ENCODE measurements at regions not wholly inside any gene's neighbourhood (a gene's known extent, or its start where the extent isn't known, plus 50 kb on each side); places are given as distances from the start of the nearest gene placed in this dataset.

DNA sequence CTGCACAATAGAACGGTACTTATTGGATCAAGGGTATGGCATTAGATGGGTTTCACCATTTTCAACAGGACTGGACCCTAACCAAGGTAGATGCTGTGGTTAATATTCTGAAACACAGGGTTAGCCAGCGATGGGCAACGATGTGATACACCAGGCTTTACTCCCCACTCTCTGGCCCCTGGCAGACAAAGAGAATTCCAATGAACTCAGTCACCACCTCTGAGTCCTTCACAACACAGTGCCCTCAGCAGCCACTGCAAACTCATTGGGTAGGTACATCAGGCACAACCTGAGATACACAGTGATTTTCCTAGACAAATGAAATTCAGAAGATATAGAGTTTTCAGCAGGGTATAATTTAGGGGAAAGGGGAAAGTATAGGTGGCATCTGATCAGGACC is 634.5 kb downstream of the ZEB2 start:
- H3K27ac ChIP-seq (ENCODE audit: low read depth in 1 of 2, low read length in 2 of 2) = no peak overlapping the region
- no peak overlapping the region for H3K4me3 ChIP-seq (ENCODE audit: low read depth in 1 of 3, low read length in 3 of 3)
- no peaks in the 10 kb centered on the region for H3K36me3 ChIP-seq (ENCODE audit: control insufficient read depth in 4 of 4, insufficient read depth in 3 of 4, low read depth in 1 of 4, low read length in 3 of 4)
- DNase-seq (ENCODE audit: low spot score) = no peak
- H3K4me1 ChIP-seq (ENCODE audit: control insufficient read depth in 4 of 4, insufficient read depth in 4 of 4, low read length in 3 of 4) = no peaks in the 10 kb centered on the region
- H3K9me3 ChIP-seq (ENCODE audit: control insufficient read depth in 4 of 4, low read length in 3 of 4) = no peaks in the 10 kb centered on the region
- 93% methylated on average over 3 of the region's 3 CpGs for WGBS
- TF ChIP-seq SP1 (IDR thresholded peaks at IDR 0.05) (no peak), EGR1 (IDR thresholded peaks at IDR 0.05; ENCODE audit: low read depth in 2 of 2) (no peak), FOXA2 (IDR thresholded peaks at IDR 0.05) (no peak), RAD21 (IDR thresholded peaks at IDR 0.05) (no peak), HNF4A (conservative IDR thresholded peaks at IDR 0.05) (no peak), GABPA (IDR thresholded peaks at IDR 0.05 in 1 of 2, conservative IDR thresholded peaks at IDR 0.05 in 1 of 2) (no peak), FOXA1 (IDR thresholded peaks at IDR 0.05) (no peak), TAF1 (conservative IDR thresholded peaks at IDR 0.05) (no peak), RXRA (IDR thresholded peaks at IDR 0.05) (no peak), NR2F2 (IDR thresholded peaks at IDR 0.05) (no peak)
- TF ChIP-seq, protein P1, sequence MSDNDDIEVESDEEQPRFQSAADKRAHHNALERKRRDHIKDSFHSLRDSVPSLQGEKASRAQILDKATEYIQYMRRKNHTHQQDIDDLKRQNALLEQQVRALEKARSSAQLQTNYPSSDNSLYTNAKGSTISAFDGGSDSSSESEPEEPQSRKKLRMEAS (IDR thresholded peaks at IDR 0.05) = no peak
- TF ChIP-seq, protein P2, sequence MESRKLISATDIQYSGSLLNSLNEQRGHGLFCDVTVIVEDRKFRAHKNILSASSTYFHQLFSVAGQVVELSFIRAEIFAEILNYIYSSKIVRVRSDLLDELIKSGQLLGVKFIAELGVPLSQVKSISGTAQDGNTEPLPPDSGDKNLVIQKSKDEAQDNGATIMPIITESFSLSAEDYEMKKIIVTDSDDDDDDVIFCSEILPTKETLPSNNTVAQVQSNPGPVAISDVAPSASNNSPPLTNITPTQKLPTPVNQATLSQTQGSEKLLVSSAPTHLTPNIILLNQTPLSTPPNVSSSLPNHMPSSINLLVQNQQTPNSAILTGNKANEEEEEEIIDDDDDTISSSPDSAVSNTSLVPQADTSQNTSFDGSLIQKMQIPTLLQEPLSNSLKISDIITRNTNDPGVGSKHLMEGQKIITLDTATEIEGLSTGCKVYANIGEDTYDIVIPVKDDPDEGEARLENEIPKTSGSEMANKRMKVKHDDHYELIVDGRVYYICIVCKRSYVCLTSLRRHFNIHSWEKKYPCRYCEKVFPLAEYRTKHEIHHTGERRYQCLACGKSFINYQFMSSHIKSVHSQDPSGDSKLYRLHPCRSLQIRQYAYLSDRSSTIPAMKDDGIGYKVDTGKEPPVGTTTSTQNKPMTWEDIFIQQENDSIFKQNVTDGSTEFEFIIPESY (IDR thresholded peaks at IDR 0.05) = no peak
- H3K27me3 ChIP-seq (ENCODE audit: control insufficient read depth in 4 of 4, insufficient read depth in 4 of 4, low read length in 3 of 4) = no peaks in the 10 kb centered on the region
- no peak overlapping the region for H3K9ac ChIP-seq (ENCODE audit: low read depth in 1 of 2, low read length in 2 of 2)

DNA sequence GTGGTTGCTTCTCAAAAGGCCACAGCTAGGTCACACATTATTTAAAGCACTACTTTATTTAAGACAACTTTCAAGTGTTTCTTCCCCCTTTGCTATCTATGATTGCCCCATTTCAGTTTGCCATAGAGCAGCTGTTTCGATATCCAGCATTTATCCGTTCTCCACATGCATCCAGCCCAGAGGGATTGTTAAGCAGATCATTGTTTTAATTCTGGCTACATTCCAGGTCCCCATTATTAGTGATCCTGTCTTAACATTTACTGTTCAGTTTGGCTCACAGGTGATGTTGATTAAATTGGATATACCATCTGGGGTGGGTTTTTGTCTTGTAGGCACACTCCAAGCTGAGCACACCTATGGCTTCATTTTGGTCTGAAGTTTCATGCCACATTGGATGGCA is 638.7 kb downstream of the ZEB2 start:
- H3K4me3 ChIP-seq (ENCODE audit: low read depth in 1 of 3, low read length in 3 of 3) = no peak overlapping the region
- no peak for DNase-seq (ENCODE audit: low spot score)
- H3K4me1 ChIP-seq (ENCODE audit: control insufficient read depth in 4 of 4, insufficient read depth in 4 of 4, low read length in 3 of 4) = no peaks in the 10 kb centered on the region
- no peaks in the 10 kb centered on the region for H3K36me3 ChIP-seq (ENCODE audit: control insufficient read depth in 4 of 4, insufficient read depth in 3 of 4, low read depth in 1 of 4, low read length in 3 of 4)
- H3K27ac ChIP-seq (ENCODE audit: low read depth in 1 of 2, low read length in 2 of 2) = no peak overlapping the region
- no peaks in the 10 kb centered on the region for H3K27me3 ChIP-seq (ENCODE audit: control insufficient read depth in 4 of 4, insufficient read depth in 4 of 4, low read length in 3 of 4)
- H3K9ac ChIP-seq (ENCODE audit: low read depth in 1 of 2, low read length in 2 of 2) = no peak overlapping the region
- TF ChIP-seq RXRA (IDR thresholded peaks at IDR 0.05) = no peak
- no peak for TF ChIP-seq RAD21 (IDR thresholded peaks at IDR 0.05)
- TF ChIP-seq, protein P3, sequence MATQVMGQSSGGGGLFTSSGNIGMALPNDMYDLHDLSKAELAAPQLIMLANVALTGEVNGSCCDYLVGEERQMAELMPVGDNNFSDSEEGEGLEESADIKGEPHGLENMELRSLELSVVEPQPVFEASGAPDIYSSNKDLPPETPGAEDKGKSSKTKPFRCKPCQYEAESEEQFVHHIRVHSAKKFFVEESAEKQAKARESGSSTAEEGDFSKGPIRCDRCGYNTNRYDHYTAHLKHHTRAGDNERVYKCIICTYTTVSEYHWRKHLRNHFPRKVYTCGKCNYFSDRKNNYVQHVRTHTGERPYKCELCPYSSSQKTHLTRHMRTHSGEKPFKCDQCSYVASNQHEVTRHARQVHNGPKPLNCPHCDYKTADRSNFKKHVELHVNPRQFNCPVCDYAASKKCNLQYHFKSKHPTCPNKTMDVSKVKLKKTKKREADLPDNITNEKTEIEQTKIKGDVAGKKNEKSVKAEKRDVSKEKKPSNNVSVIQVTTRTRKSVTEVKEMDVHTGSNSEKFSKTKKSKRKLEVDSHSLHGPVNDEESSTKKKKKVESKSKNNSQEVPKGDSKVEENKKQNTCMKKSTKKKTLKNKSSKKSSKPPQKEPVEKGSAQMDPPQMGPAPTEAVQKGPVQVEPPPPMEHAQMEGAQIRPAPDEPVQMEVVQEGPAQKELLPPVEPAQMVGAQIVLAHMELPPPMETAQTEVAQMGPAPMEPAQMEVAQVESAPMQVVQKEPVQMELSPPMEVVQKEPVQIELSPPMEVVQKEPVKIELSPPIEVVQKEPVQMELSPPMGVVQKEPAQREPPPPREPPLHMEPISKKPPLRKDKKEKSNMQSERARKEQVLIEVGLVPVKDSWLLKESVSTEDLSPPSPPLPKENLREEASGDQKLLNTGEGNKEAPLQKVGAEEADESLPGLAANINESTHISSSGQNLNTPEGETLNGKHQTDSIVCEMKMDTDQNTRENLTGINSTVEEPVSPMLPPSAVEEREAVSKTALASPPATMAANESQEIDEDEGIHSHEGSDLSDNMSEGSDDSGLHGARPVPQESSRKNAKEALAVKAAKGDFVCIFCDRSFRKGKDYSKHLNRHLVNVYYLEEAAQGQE (IDR thresholded peaks at IDR 0.05) = no peak
- no peak for TF ChIP-seq HNF4A (conservative IDR thresholded peaks at IDR 0.05)
- TF ChIP-seq, protein P2 (IDR thresholded peaks at IDR 0.05) = no peak
- TF ChIP-seq HNF4G (IDR thresholded peaks at IDR 0.05) = no peak
- TF ChIP-seq, protein P1 (IDR thresholded peaks at IDR 0.05) = no peak
- TF ChIP-seq NR2F2 (IDR thresholded peaks at IDR 0.05) = no peak
- TF ChIP-seq, protein P4, sequence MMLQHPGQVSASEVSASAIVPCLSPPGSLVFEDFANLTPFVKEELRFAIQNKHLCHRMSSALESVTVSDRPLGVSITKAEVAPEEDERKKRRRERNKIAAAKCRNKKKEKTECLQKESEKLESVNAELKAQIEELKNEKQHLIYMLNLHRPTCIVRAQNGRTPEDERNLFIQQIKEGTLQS (IDR thresholded peaks at IDR 0.05) = no peak
- no peak for TF ChIP-seq FOXA2 (IDR thresholded peaks at IDR 0.05)
- no peaks in the 10 kb centered on the region for H3K9me3 ChIP-seq (ENCODE audit: control insufficient read depth in 4 of 4, low read length in 3 of 4)
- 84% methylated on average over 2 of the region's 2 CpGs for WGBS
